ENCODE measurements at regions not wholly inside any gene's neighbourhood (a gene's known extent, or its start where the extent isn't known, plus 50 kb on each side); places are given as distances from the start of the nearest gene placed in this dataset.

DNA sequence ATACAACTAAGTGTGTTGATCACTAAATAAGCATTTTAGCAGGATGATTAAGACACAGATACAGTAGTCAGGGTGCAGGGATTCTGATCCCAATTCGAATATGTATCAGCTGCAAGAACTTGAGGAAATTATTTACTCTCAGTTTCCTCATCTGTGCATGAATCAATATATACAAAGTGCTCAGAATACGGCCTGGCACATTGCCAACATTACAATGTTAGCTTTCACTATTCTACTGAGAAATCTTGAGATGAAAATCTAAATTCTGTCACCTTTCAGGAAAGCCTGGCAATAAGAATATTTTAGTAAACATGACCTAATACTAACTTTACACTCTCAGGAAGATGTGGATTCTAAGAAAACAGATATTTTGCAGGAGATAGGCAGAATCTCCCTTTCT is 1001.6 kb upstream of the IGFBP7 start:
- H3K36me3 ChIP-seq (ENCODE audit: low read depth), result no peaks in the 10 kb centered on the region
- no peak for ATAC-seq
- intact Hi-C loops (cut with DNase I, micrococcal nuclease), result no loop called here
- TF ChIP-seq, protein P1, sequence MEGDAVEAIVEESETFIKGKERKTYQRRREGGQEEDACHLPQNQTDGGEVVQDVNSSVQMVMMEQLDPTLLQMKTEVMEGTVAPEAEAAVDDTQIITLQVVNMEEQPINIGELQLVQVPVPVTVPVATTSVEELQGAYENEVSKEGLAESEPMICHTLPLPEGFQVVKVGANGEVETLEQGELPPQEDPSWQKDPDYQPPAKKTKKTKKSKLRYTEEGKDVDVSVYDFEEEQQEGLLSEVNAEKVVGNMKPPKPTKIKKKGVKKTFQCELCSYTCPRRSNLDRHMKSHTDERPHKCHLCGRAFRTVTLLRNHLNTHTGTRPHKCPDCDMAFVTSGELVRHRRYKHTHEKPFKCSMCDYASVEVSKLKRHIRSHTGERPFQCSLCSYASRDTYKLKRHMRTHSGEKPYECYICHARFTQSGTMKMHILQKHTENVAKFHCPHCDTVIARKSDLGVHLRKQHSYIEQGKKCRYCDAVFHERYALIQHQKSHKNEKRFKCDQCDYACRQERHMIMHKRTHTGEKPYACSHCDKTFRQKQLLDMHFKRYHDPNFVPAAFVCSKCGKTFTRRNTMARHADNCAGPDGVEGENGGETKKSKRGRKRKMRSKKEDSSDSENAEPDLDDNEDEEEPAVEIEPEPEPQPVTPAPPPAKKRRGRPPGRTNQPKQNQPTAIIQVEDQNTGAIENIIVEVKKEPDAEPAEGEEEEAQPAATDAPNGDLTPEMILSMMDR (IDR thresholded peaks at IDR 0.05), result no peak
- H3K9me3 ChIP-seq, result no peaks in the 10 kb centered on the region
- H3K4me3 ChIP-seq, result no peak overlapping the region
- no peaks in the 10 kb centered on the region for H3K4me1 ChIP-seq (ENCODE audit: low read depth)
- DNase-seq, result no peak

DNA sequence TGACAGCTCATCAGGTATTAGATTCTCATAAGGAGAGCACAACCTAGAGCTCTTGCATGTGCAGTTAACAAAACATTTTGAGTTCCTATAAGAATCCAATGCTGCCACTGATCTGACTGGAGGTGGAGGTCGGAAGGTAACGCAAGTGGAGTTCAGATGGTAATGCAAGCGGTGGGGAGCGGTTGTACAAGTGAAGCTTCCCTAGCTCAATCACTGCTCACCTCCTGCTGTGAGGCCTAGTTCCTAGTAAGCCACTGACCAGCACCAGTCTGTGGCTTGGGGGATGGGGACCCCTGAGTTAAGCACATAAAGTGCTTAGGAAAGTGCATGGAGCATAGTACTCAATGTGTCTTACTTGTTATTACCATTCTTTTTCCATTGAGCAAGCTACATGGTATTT is 983.2 kb upstream of the IGFBP7 start:
- no peaks in the 10 kb centered on the region for H3K9me3 ChIP-seq
- ATAC-seq, result no peak
- no peak for DNase-seq
- no peaks in the 10 kb centered on the region for H3K36me3 ChIP-seq (ENCODE audit: low read depth)
- intact Hi-C loops (cut with DNase I, micrococcal nuclease), result no loop called here
- H3K4me1 ChIP-seq (ENCODE audit: low read depth), result no peaks in the 10 kb centered on the region
- TF ChIP-seq, protein P1 (IDR thresholded peaks at IDR 0.05), result no peak
- H3K4me3 ChIP-seq, result no peak overlapping the region

DNA sequence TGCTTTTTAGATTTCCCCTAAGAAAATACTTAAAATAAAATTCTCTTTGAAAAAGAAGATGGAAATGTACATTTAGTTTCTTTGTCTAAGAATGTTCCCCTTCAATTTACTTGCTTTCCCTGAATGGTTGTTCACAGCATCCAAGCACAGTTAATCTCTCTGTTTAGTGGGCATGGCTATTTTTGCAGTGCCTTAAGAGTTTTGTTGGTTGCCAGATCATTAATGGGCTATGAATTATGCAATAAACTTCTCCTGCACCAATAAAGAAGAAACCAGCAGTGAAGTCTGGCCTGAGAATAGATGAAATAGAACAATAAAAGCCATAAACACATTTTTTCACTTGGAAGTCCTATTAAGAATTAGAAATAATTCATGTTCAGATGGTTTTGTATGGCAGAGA is 980.4 kb upstream of the IGFBP7 start:
- intact Hi-C loops (cut with DNase I, micrococcal nuclease), result no loop called here
- no peaks in the 10 kb centered on the region for H3K36me3 ChIP-seq (ENCODE audit: low read depth)
- no peaks in the 10 kb centered on the region for H3K4me1 ChIP-seq (ENCODE audit: low read depth)
- TF ChIP-seq, protein P1 (IDR thresholded peaks at IDR 0.05), result no peak
- no peak for DNase-seq
- H3K4me3 ChIP-seq, result no peak overlapping the region
- H3K9me3 ChIP-seq, result no peaks in the 10 kb centered on the region
- no peak for ATAC-seq

DNA sequence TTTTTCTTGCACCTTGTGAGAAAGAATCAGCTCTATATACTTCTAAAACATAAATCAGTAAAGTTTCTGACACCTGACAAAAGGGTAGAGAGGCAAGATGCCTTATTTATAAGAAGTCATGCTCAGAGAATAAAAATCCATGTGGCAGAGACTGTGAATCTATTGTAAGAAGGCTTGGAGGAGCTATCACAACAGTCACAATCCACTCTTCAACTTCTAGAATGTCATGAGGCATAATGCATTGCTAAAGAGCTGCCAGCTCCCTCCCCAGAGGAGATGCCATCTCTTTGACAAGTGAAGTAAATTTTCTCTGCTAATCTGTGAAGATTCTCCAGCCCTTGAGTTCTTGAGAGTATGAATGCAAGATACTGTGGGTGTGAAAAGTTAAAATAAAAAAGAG is 971.2 kb upstream of the IGFBP7 start:
- ATAC-seq (no peak), DNase-seq (no peak)
- Histone ChIP-seq H3K4me1 (ENCODE audit: low read depth) (no peaks in the 10 kb centered on the region), H3K36me3 (ENCODE audit: low read depth) (no peaks in the 10 kb centered on the region), H3K4me3 (no peak overlapping the region), H3K9me3 (no peaks in the 10 kb centered on the region)
- TF ChIP-seq, protein P1 (IDR thresholded peaks at IDR 0.05), result no peak
- intact Hi-C loops (cut with DNase I, micrococcal nuclease), result no loop called here

DNA sequence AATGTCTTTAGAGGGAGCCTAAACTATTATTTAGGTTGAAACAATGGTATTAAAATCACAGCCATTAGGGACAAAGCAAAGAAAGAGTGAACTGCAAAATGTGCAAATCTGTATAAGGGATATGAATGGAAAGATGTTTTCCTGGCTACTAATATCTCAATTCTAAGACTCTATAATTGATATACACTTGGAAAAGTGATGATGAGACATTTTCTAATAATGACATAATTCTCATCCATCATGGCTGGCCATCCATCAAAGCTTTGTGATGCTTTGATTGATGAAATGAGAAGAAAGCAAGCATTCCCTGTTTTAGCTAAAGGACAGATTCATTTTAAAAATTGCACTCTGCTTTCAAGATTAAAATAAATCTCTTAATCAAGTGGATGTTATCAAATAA is 965.5 kb upstream of the IGFBP7 start:
- Histone ChIP-seq H3K36me3 (ENCODE audit: low read depth) (no peaks in the 10 kb centered on the region), H3K4me3 (no peak overlapping the region), H3K9me3 (no peaks in the 10 kb centered on the region), H3K4me1 (ENCODE audit: low read depth) (no peaks in the 10 kb centered on the region)
- TF ChIP-seq, protein P1 (IDR thresholded peaks at IDR 0.05), result no peak
- no peak for ATAC-seq
- intact Hi-C loops (cut with DNase I, micrococcal nuclease), result no loop called here
- DNase-seq, result no peak

DNA sequence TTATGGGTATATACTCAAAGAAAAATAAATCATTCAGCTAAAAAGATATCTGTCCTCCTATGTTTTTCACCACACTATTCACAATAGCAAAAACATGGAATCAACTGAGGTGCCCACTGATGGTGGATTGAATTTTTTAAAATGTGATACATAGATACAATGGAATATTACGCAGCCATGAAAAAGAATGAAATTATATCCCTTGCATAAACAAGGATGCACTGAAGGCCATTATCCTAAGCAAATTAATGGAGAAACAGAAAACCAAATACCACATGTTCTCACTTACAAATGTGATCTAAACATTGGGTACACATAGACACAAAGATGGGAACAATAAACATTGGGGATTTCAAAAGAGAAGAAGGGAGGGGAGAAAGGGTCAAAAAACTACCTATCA is 964.2 kb upstream of the IGFBP7 start:
- Histone ChIP-seq H3K36me3 (ENCODE audit: low read depth) (no peaks in the 10 kb centered on the region), H3K9me3 (no peaks in the 10 kb centered on the region), H3K4me3 (no peak overlapping the region), H3K4me1 (ENCODE audit: low read depth) (no peaks in the 10 kb centered on the region)
- intact Hi-C loops (cut with DNase I, micrococcal nuclease), result no loop called here
- no peak for ATAC-seq
- TF ChIP-seq, protein P1 (IDR thresholded peaks at IDR 0.05), result no peak
- DNase-seq, result no peak

Measured in mucosa of descending colon (tissue), 3 donors.